CD14-positive monocyte (primary cell): ENCODE measurements at regions not wholly inside any gene's neighbourhood (a gene's known extent, or its start where the extent isn't known, plus 50 kb on each side); places are given as distances from the start of the nearest gene placed in this dataset.

ENCODE experiments used
- DNase-seq, 3 donors: peaks; one replicate each; pipeline ENCODE4 v3.0.0-alpha.2; 2011 to 2022
- H2AFZ ChIP-seq: 2 replicates; pipeline ENCODE4 v1.6.0; 2012; ENCODE audit warnings: mild to moderate bottlenecking, low read depth, low read length, inconsistent platforms; ENCODE audit not compliant: insufficient read depth, poor library complexity, severe bottlenecking
- H3K27ac ChIP-seq, 2 donors: 1 replicate in 1 of 2; 2 replicates in 1 of 2; pipeline ENCODE4 v1.5.1; 2012 to 2013; ENCODE audit warnings: low read length in 2 of 2, control low read depth in 1 of 2, inconsistent platforms in 1 of 2, low read depth in 1 of 2, mild to moderate bottlenecking in 1 of 2
- H3K27me3 ChIP-seq, 2 donors: one replicate each; pipeline versions ENCODE4 v1.6.0 to v1.6.1; 2011 to 2013; ENCODE audit warnings: low read length in 2 of 2; ENCODE audit not compliant: control insufficient read depth in 2 of 2, insufficient read depth in 2 of 2
- H3K36me3 ChIP-seq, 2 donors: replicated peaks in 1 of 2; 1 replicate in 1 of 2; 2 replicates in 1 of 2; pipeline versions ENCODE4 v1.5.1 to v1.6.1; 2012 to 2013; ENCODE audit warnings: low read length in 2 of 2, control low read depth in 1 of 2, inconsistent platforms in 1 of 2, mild to moderate bottlenecking in 1 of 2; ENCODE audit not compliant: insufficient read depth in 2 of 2, control insufficient read depth in 1 of 2
- H3K4me1 ChIP-seq, 2 donors: 1 replicate in 1 of 2; 2 replicates in 1 of 2; pipeline versions ENCODE4 v1.5.1 to v1.6.1; 2012 to 2013; ENCODE audit warnings: low read length in 2 of 2, control low read depth in 1 of 2, inconsistent platforms in 1 of 2, mild to moderate bottlenecking in 1 of 2, moderate library complexity in 1 of 2; ENCODE audit not compliant: insufficient read depth in 2 of 2, control insufficient read depth in 1 of 2
- H3K4me2 ChIP-seq: replicated peaks from 2 replicates; pipeline ENCODE3; 2012; ENCODE audit warnings: low read length, moderate library complexity, mild to moderate bottlenecking; ENCODE audit not compliant: poor library complexity, severe bottlenecking; ENCODE audit errors: extremely low read depth
- H3K4me3 ChIP-seq, 3 experiments: fragments of 200-600 bp in 1 of 3; sonication (generic) in 1 of 3; replicated peaks in 1 of 3; 1 replicate in 2 of 3; 2 replicates in 1 of 3; pipeline ENCODE4 v1.5.1; 2011 to 2013; ENCODE audit warnings: low read length in 3 of 3, mild to moderate bottlenecking in 3 of 3, control low read depth in 2 of 3, low read depth in 2 of 3, inconsistent platforms in 1 of 3, moderate library complexity in 1 of 3
- H3K79me2 ChIP-seq: 2 replicates; pipeline ENCODE4 v1.6.0; 2012; ENCODE audit warnings: mild to moderate bottlenecking, control low read depth, inconsistent platforms, low read length, moderate library complexity; ENCODE audit not compliant: insufficient read depth
- H3K9ac ChIP-seq: 2 replicates; pipeline ENCODE4 v1.6.0; 2017; ENCODE audit warnings: low read length, mild to moderate bottlenecking; ENCODE audit not compliant: insufficient read depth, poor library complexity, severe bottlenecking
- H3K9me3 ChIP-seq, 2 donors: replicated peaks in 1 of 2; 1 replicate in 1 of 2; 2 replicates in 1 of 2; pipeline versions ENCODE4 v1.5.1 to v1.6.1; 2012 to 2013; ENCODE audit warnings: low read length in 2 of 2, control low read depth in 1 of 2; ENCODE audit not compliant: control insufficient read depth in 1 of 2, insufficient read depth in 1 of 2
- H4K20me1 ChIP-seq: 2 replicates; pipeline ENCODE4 v1.6.0; 2012; ENCODE audit warnings: mild to moderate bottlenecking, low read length, control low read depth, moderate library complexity; ENCODE audit not compliant: insufficient read depth
- H3K27ac Mint-ChIP-seq, 7 donors: one replicate each; pipeline ENCODE4 v1.8.0; 2020; ENCODE audit warnings: mild to moderate bottlenecking in 7 of 7, mixed read lengths in 7 of 7, moderate library complexity in 6 of 7, inconsistent platforms in 2 of 7
- H3K27me3 Mint-ChIP-seq, 3 donors: one replicate each; pipeline ENCODE4 v1.8.0; 2021 to 2022; ENCODE audit warnings: low read depth in 3 of 3, mild to moderate bottlenecking in 3 of 3, mixed read lengths in 3 of 3, moderate library complexity in 3 of 3, inconsistent platforms in 1 of 3
- H3K36me3 Mint-ChIP-seq, 2 donors: one replicate each; pipeline ENCODE4 v1.8.0; 2020; ENCODE audit warnings: mixed read lengths in 2 of 2, inconsistent platforms in 1 of 2, mild to moderate bottlenecking in 1 of 2
- H3K4me1 Mint-ChIP-seq: one replicate; pipeline ENCODE4 v1.8.0; 2020; ENCODE audit warnings: mild to moderate bottlenecking, mixed read lengths
- H3K4me3 Mint-ChIP-seq, 2 donors: one replicate each; pipeline ENCODE4 v1.8.0; 2020; ENCODE audit warnings: mild to moderate bottlenecking in 2 of 2, mixed read lengths in 2 of 2, moderate library complexity in 1 of 2
- H3K9me3 Mint-ChIP-seq, 7 donors: one replicate each; pipeline ENCODE4 v1.8.0; 2020 to 2022; ENCODE audit warnings: mixed read lengths in 7 of 7, mild to moderate bottlenecking in 6 of 7, moderate library complexity in 6 of 7, inconsistent platforms in 2 of 7
- CTCF ChIP-seq: fragments of 200-600 bp; IDR thresholded peaks from one replicate; pipeline ENCODE4 v1.8.0; 2022; ENCODE audit warnings: antibody characterized with exemption, mild to moderate bottlenecking
- WGBS: methylation state at CpG from one replicate; pipeline ENCODE4 v1.1.5; 2013; ENCODE audit warnings: missing lambda C conversion rate; ENCODE audit not compliant: insufficient coverage; 5-methylcytosine and 5-hydroxymethylcytosine counted together
- intact Hi-C, 2 donors: fragments of 100-400 bp; cut with micrococcal nuclease; formaldehyde crosslinking; loops; one replicate each; pipeline versions ENCODE4 v1.15.0 to v1.15.1; 2023

DNA sequence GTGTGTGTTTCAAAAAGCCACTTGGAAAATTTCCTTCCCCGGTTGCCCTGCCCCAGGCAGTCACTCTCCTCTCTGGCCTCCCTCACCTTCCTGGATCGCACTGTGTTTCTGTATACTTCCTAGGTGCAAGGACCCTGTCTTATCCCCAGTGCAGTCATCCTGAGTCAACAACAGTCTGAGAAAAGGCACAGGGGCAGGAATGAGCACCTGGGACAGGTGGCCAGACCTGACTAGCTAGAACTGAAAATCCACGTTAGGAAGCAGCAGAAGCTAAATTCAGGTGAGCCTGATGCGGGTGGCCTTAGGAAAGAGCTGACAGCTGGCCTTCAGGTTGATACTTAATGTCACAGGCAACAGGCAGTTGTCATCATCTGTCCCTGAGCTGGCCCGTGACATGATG is 62.9 kb upstream of the VGLL4 start:
- no peak overlapping the region for H3K4me3 Mint-ChIP-seq
- Histone ChIP-seq H3K9me3 (peaks cover 0 to 4% of the 10 kb centered on the region in 2 donors), H3K4me1 (no peaks in the 10 kb centered on the region), H3K36me3 (no peaks in the 10 kb centered on the region), H4K20me1 (no peaks in the 10 kb centered on the region), H3K27me3 (no peaks in the 10 kb centered on the region), H3K27ac (no peak overlapping the region), H2AFZ (no peak overlapping the region), H3K4me2 (no peak overlapping the region), H3K4me3 (no peak overlapping the region), H3K9ac (no peak overlapping the region), H3K79me2 (no peaks in the 10 kb centered on the region)
- WGBS: 96% methylated on average over 3 of the region's 5 CpGs
- H3K27ac Mint-ChIP-seq: no peak overlapping the region
- no peak for TF ChIP-seq CTCF
- H3K4me1 Mint-ChIP-seq: peaks cover 2% of the 10 kb centered on the region
- peaks cover 0 to 9% (median 0%) of the 10 kb centered on the region in 3 donors for H3K27me3 Mint-ChIP-seq
- intact Hi-C loops: no loop called here
- H3K9me3 Mint-ChIP-seq: peaks cover 0 to 10% (median 4%) of the 10 kb centered on the region in 7 donors
- H3K36me3 Mint-ChIP-seq: peaks cover 3 to 4% of the 10 kb centered on the region in 2 donors
- no peak for DNase-seq

DNA sequence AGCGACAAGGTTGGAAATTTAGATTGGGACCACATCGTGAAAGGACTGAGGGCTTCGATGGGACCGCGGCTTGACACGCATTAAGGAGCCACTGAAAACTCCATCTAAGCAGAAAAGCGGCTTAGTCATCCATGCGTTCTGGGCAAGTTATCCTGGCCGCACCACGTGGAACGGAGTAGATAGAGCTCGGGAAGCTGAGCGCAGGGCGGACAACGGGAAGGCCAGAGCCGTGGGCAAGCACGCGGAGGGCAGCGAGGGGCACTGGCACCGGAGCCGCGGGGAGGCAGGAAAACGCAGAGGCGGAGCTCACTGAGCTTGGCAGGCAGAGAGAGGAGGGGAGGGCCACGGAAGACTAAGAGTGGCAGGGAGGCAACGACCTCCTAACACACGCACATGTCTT is 61.3 kb upstream of the VGLL4 start:
- peaks cover 0 to 9% (median 0%) of the 10 kb centered on the region in 3 donors for H3K27me3 Mint-ChIP-seq
- peak in 1 of 3 donors; percentile 5 for DNase-seq
- peaks cover 3% of the 10 kb centered on the region in 2 donors for H3K36me3 Mint-ChIP-seq
- TF ChIP-seq CTCF: no peak
- peaks cover 0 to 10% (median 4%) of the 10 kb centered on the region in 7 donors for H3K9me3 Mint-ChIP-seq
- Histone ChIP-seq H3K9me3 (peaks cover 0 to 4% of the 10 kb centered on the region in 2 donors), H3K27me3 (no peaks in the 10 kb centered on the region), H3K9ac (no peak overlapping the region), H3K36me3 (no peaks in the 10 kb centered on the region), H4K20me1 (no peaks in the 10 kb centered on the region), H3K4me2 (peak overlapping the region; percentile 56), H3K4me1 (no peaks in the 10 kb centered on the region), H3K79me2 (no peaks in the 10 kb centered on the region), H3K27ac (no peak overlapping the region), H2AFZ (peak overlapping the region; percentile 58), H3K4me3 (peak overlapping the region in 1 of 3 experiments; percentile 38)
- peak overlapping the region in 1 of 7 donors; percentile 1 for H3K27ac Mint-ChIP-seq
- H3K4me1 Mint-ChIP-seq: peaks cover 2% of the 10 kb centered on the region
- intact Hi-C loops: no loop called here
- H3K4me3 Mint-ChIP-seq: peak overlapping the region; percentile 42 to 72
- WGBS: 86% methylated on average over 24 of the region's 27 CpGs
